Breast epithelium (tissue), 3 donors: ENCODE measurements at regions not wholly inside any gene's neighbourhood (a gene's known extent, or its start where the extent isn't known, plus 50 kb on each side); places are given as distances from the start of the nearest gene placed in this dataset.

Source experiments
- CTCF ChIP-seq, 3 donors: fragments of 450-650 bp; IDR thresholded peaks; one replicate each; pipeline ENCODE4 v1.5.1; 2016 to 2017; ENCODE audit warnings: antibody characterized with exemption in 3 of 3, mild to moderate bottlenecking in 3 of 3, moderate library complexity in 3 of 3
- POLR2A ChIP-seq: fragments of 450-650 bp; IDR thresholded peaks from one replicate; pipeline ENCODE4 v1.6.1; 2016; ENCODE audit warnings: antibody characterized with exemption, mild to moderate bottlenecking, moderate library complexity

DNA sequence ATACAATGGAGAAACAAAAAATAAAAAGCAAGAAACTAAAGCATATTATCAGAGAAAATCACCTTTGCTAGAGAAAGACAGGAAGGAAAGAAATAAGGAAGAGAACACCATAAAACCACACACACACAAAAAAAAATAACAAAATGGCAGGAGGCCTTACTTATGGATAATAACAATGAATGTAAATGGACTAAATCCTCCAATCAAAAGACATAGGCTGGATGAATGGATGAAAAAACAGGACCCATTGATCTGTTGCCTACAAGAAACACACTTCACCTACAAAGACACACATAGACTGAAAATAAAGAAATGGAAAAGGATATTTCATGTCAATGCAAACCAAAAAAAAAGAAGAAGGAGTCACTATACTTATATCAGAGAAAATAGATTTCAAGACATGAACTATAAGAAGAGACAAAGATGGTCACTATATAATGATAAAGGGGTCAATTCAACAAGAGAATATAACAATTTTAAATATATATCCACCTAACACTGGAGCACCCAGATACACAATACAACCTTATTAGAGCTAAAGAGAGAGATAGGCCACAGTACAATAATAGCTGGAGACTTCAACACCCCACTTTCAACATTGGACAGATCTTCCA lies 693.6 kb downstream of the HACE1 start:
- TF ChIP-seq CTCF (IDR thresholded peaks at IDR 0.05) (no peak), POLR2A (no peak)
